ENCODE measurements at regions not wholly inside any gene's neighbourhood (a gene's known extent, or its start where the extent isn't known, plus 50 kb on each side); places are given as distances from the start of the nearest gene placed in this dataset.

DNA sequence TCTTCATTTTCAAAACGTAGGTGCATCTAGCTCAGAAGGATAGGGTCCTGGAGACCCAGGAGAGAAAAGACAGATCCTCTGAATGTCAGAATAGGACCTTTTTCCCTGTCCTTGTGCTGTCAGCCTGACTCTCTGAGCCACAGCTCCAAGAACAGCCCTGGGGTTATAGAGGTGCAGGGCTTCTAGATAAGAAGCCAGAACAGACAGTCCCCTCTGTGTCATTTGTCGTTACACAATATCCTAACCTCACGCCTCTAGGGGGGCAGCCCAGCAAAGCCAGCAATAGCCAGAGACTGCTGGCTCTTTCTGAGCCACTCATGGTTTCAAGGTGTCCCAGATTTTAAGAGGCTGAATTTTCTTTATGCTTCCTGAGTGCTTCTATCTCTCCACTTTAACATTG is 153.2 kb upstream of the THBS1 start (continued):
- no peak for TF ChIP-seq CREB1 (IDR thresholded peaks at IDR 0.05)
- no peak for TF ChIP-seq SUZ12 (IDR thresholded peaks at IDR 0.05; ENCODE audit: low read length)
